BJ (cell line): ENCODE measurements at regions not wholly inside any gene's neighbourhood (a gene's known extent, or its start where the extent isn't known, plus 50 kb on each side); places are given as distances from the start of the nearest gene placed in this dataset.
"Not testable (repeated sequence)": the region's sequence is repeated elsewhere in the genome, so short reads cannot be mapped to it uniquely, and the experiment has no call there.

Experiments used
- CTCF ChIA-PET: fragments of 350-600 bp; formaldehyde crosslinking; extraction: SDS; loops from one replicate; lab custom pipeline; 2021; ENCODE audit warnings: antibody characterized with exemption, inconsistent platforms; lab: Yijun Ruan, JAX
- POLR2A ChIA-PET: fragments of 300-600 bp; sonication (Branson Sonifier 250); formaldehyde crosslinking; extraction: SDS; loops from one replicate; lab custom pipeline; 2021; ENCODE audit warnings: antibody characterized with exemption; lab: Charles Lee
- DNase-seq: peaks from one replicate; pipeline ENCODE4 v3.0.0-alpha.2; 2011; ENCODE audit warnings: low read depth
- H3K27me3 ChIP-seq: 2 replicates; pipeline ENCODE4 v1.6.0; 2011; ENCODE audit warnings: low read length; ENCODE audit not compliant: control insufficient read depth, insufficient read depth
- H3K36me3 ChIP-seq: 2 replicates; pipeline ENCODE4 v1.5.1; 2011; ENCODE audit warnings: low read length; ENCODE audit not compliant: control insufficient read depth, insufficient read depth
- H3K4me3 ChIP-seq: 2 replicates; pipeline ENCODE4 v1.5.1; 2011; ENCODE audit warnings: low read depth, mild to moderate bottlenecking, control low read depth, low read length
- TF ChIP-seq, protein P1 (sequence below): IDR thresholded peaks from 2 replicates; pipeline ENCODE4 v1.5.1; 2011; ENCODE audit warnings: low read depth, mild to moderate bottlenecking, control low read depth, inconsistent platforms, low read length, moderate library complexity; ENCODE audit not compliant: insufficient read depth

DNA sequence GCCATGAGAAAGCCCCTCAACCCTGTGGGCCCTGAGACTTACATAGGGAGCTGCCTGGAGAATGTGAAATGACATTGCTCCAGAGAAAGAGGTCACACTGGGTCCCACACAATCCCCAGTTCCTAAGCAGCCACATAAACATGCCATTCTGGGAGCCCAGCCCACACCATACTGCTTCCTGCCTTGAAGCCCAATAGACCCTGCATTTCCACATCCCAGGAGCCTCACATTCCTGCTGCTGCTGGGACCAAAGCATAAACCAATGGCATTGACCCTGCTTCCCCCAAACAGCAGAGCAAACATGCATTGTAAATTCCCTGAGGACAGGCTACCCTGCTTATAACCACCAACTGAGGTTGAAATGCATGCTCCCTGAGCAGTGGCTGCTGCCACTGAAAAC, 1117.6 kb upstream of the SLC39A10 start:
- H3K27me3 ChIP-seq: no peaks in the 10 kb centered on the region
- ChIA-PET POLR2A (no interaction called here), CTCF (no interaction called here)
- H3K36me3 ChIP-seq: no peaks in the 10 kb centered on the region
- TF ChIP-seq, protein P1, sequence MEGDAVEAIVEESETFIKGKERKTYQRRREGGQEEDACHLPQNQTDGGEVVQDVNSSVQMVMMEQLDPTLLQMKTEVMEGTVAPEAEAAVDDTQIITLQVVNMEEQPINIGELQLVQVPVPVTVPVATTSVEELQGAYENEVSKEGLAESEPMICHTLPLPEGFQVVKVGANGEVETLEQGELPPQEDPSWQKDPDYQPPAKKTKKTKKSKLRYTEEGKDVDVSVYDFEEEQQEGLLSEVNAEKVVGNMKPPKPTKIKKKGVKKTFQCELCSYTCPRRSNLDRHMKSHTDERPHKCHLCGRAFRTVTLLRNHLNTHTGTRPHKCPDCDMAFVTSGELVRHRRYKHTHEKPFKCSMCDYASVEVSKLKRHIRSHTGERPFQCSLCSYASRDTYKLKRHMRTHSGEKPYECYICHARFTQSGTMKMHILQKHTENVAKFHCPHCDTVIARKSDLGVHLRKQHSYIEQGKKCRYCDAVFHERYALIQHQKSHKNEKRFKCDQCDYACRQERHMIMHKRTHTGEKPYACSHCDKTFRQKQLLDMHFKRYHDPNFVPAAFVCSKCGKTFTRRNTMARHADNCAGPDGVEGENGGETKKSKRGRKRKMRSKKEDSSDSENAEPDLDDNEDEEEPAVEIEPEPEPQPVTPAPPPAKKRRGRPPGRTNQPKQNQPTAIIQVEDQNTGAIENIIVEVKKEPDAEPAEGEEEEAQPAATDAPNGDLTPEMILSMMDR: no peak
- H3K4me3 ChIP-seq: no peak overlapping the region
- no peak for DNase-seq

DNA sequence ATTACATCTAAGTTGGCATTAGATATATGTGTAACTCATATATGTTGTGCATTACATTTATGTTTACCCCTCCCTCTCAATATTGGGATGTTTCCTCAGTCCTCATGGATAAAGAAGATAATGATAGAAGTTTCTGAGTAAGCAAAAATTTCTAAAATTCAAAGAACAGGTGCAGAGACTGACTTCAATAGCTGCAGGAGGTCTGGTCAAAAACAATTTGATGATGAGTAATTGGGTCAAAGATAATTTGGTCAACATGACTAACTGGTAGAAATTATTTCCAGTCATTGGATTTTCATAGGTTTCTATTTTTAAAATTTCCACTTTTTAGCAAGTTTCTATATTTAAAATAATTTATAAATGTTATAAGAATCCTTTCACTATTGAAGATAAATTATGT, 1130.9 kb upstream of the SLC39A10 start:
- ChIA-PET CTCF (no interaction called here), POLR2A (no interaction called here)
- H3K27me3 ChIP-seq: no peaks in the 10 kb centered on the region
- H3K4me3 ChIP-seq: no peak overlapping the region
- TF ChIP-seq, protein P1: no peak
- H3K36me3 ChIP-seq: no peaks in the 10 kb centered on the region
- no peak for DNase-seq

- TF ChIP-seq, protein P1: no peak
- POLR2A ChIA-PET: no interaction called here
- no peaks in the 10 kb centered on the region for H3K36me3 ChIP-seq
- CTCF ChIA-PET: no interaction called here
- DNase-seq: no peak
- no peaks in the 10 kb centered on the region for H3K27me3 ChIP-seq
- H3K4me3 ChIP-seq: no peak overlapping the region
These were observed 1142.7 kb upstream of the SLC39A10 start for GRCh38 chr2:194514281-194514680.

- DNase-seq, CTCF ChIA-PET, H3K4me3 ChIP-seq, H3K36me3 ChIP-seq, H3K27me3 ChIP-seq, POLR2A ChIA-PET: not testable (repeated sequence)
These were observed 1146.0 kb upstream of the SLC39A10 start for GRCh38 chr2:194511070-194511469.

- H3K4me3 ChIP-seq, H3K27me3 ChIP-seq, H3K36me3 ChIP-seq, CTCF ChIA-PET, POLR2A ChIA-PET, DNase-seq: not testable (repeated sequence)
These were observed 1152.2 kb upstream of the SLC39A10 start for GRCh38 chr2:194504876-194505275.

GRCh38 chr2:194495046-194495445, 1162.0 kb upstream of the SLC39A10 start:
- Histone ChIP-seq H3K36me3 (no peaks in the 10 kb centered on the region), H3K27me3 (no peaks in the 10 kb centered on the region), H3K4me3 (no peak overlapping the region)
- POLR2A ChIA-PET: no interaction called here
- TF ChIP-seq, protein P1: no peak
- CTCF ChIA-PET: no interaction called here
- DNase-seq: no peak
